ENCODE measurements at regions not wholly inside any gene's neighbourhood (a gene's known extent, or its start where the extent isn't known, plus 50 kb on each side); places are given as distances from the start of the nearest gene placed in this dataset.

GRCh38 chr6:145538989-145539388, 196.3 kb downstream of the EPM2A start:
- Mint-ChIP-seq H3K27ac (ENCODE audit: unreplicated experiment) (no peak overlapping the region), H3K4me3 (ENCODE audit: unreplicated experiment) (no peak overlapping the region), H3K36me3 (ENCODE audit: unreplicated experiment) (no peaks in the 10 kb centered on the region), H3K27me3 (ENCODE audit: unreplicated experiment) (no peaks in the 10 kb centered on the region), H3K4me1 (ENCODE audit: low read depth, unreplicated experiment) (no peaks in the 10 kb centered on the region), H3K9me3 (ENCODE audit: unreplicated experiment) (no peaks in the 10 kb centered on the region)
- no peak for DNase-seq
- TF ChIP-seq CTCF (IDR thresholded peaks at IDR 0.05; ENCODE audit: partially characterized antibody, unreplicated experiment) = no peak

GRCh38 chr6:145539831-145540230, 195.5 kb downstream of the EPM2A start:
- DNase-seq = no peak
- H3K4me1 Mint-ChIP-seq (ENCODE audit: low read depth, unreplicated experiment) = no peaks in the 10 kb centered on the region
- H3K36me3 Mint-ChIP-seq (ENCODE audit: unreplicated experiment) = no peaks in the 10 kb centered on the region
- no peak for TF ChIP-seq CTCF (IDR thresholded peaks at IDR 0.05; ENCODE audit: partially characterized antibody, unreplicated experiment)
- no peaks in the 10 kb centered on the region for H3K27me3 Mint-ChIP-seq (ENCODE audit: unreplicated experiment)
- no peak overlapping the region for H3K4me3 Mint-ChIP-seq (ENCODE audit: unreplicated experiment)
- no peaks in the 10 kb centered on the region for H3K9me3 Mint-ChIP-seq (ENCODE audit: unreplicated experiment)
- H3K27ac Mint-ChIP-seq (ENCODE audit: unreplicated experiment) = no peak overlapping the region

GRCh38 chr6:145540741-145541140, 194.6 kb downstream of the EPM2A start:
- no peak overlapping the region for H3K27ac Mint-ChIP-seq (ENCODE audit: unreplicated experiment)
- no peaks in the 10 kb centered on the region for H3K9me3 Mint-ChIP-seq (ENCODE audit: unreplicated experiment)
- H3K4me3 Mint-ChIP-seq (ENCODE audit: unreplicated experiment) = no peak overlapping the region
- DNase-seq = no peak
- TF ChIP-seq CTCF (IDR thresholded peaks at IDR 0.05; ENCODE audit: partially characterized antibody, unreplicated experiment) = no peak
- no peaks in the 10 kb centered on the region for H3K4me1 Mint-ChIP-seq (ENCODE audit: low read depth, unreplicated experiment)
- no peaks in the 10 kb centered on the region for H3K27me3 Mint-ChIP-seq (ENCODE audit: unreplicated experiment)
- H3K36me3 Mint-ChIP-seq (ENCODE audit: unreplicated experiment) = no peaks in the 10 kb centered on the region

GRCh38 chr6:145544041-145544440, 191.3 kb downstream of the EPM2A start:
- no peak for TF ChIP-seq CTCF (IDR thresholded peaks at IDR 0.05; ENCODE audit: partially characterized antibody, unreplicated experiment)
- Mint-ChIP-seq H3K27ac (ENCODE audit: unreplicated experiment) (no peak overlapping the region), H3K27me3 (ENCODE audit: unreplicated experiment) (peaks cover 2% of the 10 kb centered on the region), H3K36me3 (ENCODE audit: unreplicated experiment) (no peaks in the 10 kb centered on the region), H3K4me1 (ENCODE audit: low read depth, unreplicated experiment) (no peaks in the 10 kb centered on the region), H3K9me3 (ENCODE audit: unreplicated experiment) (no peaks in the 10 kb centered on the region), H3K4me3 (ENCODE audit: unreplicated experiment) (no peak overlapping the region)
- DNase-seq = no peak

- no peaks in the 10 kb centered on the region for H3K4me1 Mint-ChIP-seq (ENCODE audit: low read depth, unreplicated experiment)
- H3K36me3 Mint-ChIP-seq (ENCODE audit: unreplicated experiment) = no peaks in the 10 kb centered on the region
- H3K9me3 Mint-ChIP-seq (ENCODE audit: unreplicated experiment) = no peaks in the 10 kb centered on the region
- no peak for DNase-seq
- H3K27me3 Mint-ChIP-seq (ENCODE audit: unreplicated experiment) = peaks cover 2% of the 10 kb centered on the region
- TF ChIP-seq CTCF (IDR thresholded peaks at IDR 0.05; ENCODE audit: partially characterized antibody, unreplicated experiment) = no peak
- no peak overlapping the region for H3K4me3 Mint-ChIP-seq (ENCODE audit: unreplicated experiment)
- H3K27ac Mint-ChIP-seq (ENCODE audit: unreplicated experiment) = no peak overlapping the region
Measured at GRCh38 chr6:145544514-145544913, 190.8 kb downstream of the EPM2A start.
